LNCaP clone FGC (cell line): ENCODE measurements at regions not wholly inside any gene's neighbourhood (a gene's known extent, or its start where the extent isn't known, plus 50 kb on each side); places are given as distances from the start of the nearest gene placed in this dataset.

Experiments used
- DNase-seq: peaks from one replicate; pipeline ENCODE4 v3.0.0-alpha.2; 2011; ENCODE audit warnings: low read depth
- H3K4me3 ChIP-seq: 2 replicates; pipeline ENCODE4 v1.5.1; 2011; ENCODE audit warnings: mild to moderate bottlenecking, low read depth, low read length, control low read depth
- TF ChIP-seq, protein P1 (sequence below): IDR thresholded peaks from 2 replicates; pipeline ENCODE4 v1.5.1; 2012; ENCODE audit warnings: mild to moderate bottlenecking; ENCODE audit not compliant: control insufficient read depth, insufficient read depth; ENCODE audit errors: extremely low read depth

- TF ChIP-seq, protein P1, sequence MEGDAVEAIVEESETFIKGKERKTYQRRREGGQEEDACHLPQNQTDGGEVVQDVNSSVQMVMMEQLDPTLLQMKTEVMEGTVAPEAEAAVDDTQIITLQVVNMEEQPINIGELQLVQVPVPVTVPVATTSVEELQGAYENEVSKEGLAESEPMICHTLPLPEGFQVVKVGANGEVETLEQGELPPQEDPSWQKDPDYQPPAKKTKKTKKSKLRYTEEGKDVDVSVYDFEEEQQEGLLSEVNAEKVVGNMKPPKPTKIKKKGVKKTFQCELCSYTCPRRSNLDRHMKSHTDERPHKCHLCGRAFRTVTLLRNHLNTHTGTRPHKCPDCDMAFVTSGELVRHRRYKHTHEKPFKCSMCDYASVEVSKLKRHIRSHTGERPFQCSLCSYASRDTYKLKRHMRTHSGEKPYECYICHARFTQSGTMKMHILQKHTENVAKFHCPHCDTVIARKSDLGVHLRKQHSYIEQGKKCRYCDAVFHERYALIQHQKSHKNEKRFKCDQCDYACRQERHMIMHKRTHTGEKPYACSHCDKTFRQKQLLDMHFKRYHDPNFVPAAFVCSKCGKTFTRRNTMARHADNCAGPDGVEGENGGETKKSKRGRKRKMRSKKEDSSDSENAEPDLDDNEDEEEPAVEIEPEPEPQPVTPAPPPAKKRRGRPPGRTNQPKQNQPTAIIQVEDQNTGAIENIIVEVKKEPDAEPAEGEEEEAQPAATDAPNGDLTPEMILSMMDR, result no peak
- no peak overlapping the region for H3K4me3 ChIP-seq
- DNase-seq, result no peak
These were observed 190.1 kb downstream of the ICOS start for GRCh38 chr2:204126705-204127104.

GRCh38 chr2:204127238-204127637, 190.7 kb downstream of the ICOS start:
- H3K4me3 ChIP-seq, result no peak overlapping the region
- no peak for DNase-seq
- TF ChIP-seq, protein P1, result no peak

GRCh38 chr2:204129591-204130294, 193.2 kb downstream of the ICOS start:
- H3K4me3 ChIP-seq, result no peak overlapping the region
- TF ChIP-seq, protein P1, result no peak
- no peak for DNase-seq

GRCh38 chr2:204131621-204132020, 195.1 kb downstream of the ICOS start:
- no peak overlapping the region for H3K4me3 ChIP-seq
- no peak for DNase-seq
- TF ChIP-seq, protein P1, result no peak

GRCh38 chr2:204133476-204133875, 196.9 kb downstream of the ICOS start:
- no peak overlapping the region for H3K4me3 ChIP-seq
- TF ChIP-seq, protein P1, result no peak
- no peak for DNase-seq

DNA sequence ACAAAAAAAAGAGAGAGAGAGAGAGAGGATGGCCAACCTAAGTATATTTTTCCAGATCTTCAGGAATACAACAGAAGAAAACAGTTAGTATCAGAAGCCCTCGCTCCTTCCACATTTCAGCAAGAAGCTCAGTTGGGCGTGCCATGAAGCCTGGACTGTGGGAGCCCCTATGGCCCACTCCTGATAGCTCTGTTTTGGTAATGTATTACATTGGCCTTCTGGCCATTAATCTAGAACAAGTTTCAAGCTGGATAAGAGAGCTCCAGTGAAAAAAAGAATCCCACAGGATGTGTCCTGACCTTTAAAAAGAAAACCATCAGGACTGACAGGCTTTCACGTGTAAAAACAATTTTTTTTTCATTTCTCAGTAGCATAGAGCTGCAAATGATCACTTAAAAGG, 197.9 kb downstream of the ICOS start:
- TF ChIP-seq, protein P1, result no peak
- no peak overlapping the region for H3K4me3 ChIP-seq
- DNase-seq, result no peak

GRCh38 chr2:204135752-204136151, 199.2 kb downstream of the ICOS start:
- no peak for DNase-seq
- no peak overlapping the region for H3K4me3 ChIP-seq
- TF ChIP-seq, protein P1, result no peak
